GM21390 (cell line): ENCODE measurements at regions not wholly inside any gene's neighbourhood (a gene's known extent, or its start where the extent isn't known, plus 50 kb on each side); places are given as distances from the start of the nearest gene placed in this dataset.
"Not testable (repeated sequence)": the region's sequence is repeated elsewhere in the genome, so short reads cannot be mapped to it uniquely, and the experiment has no call there.

ENCODE experiments used
- ATAC-seq: cut with Tn5 transposase; IDR thresholded peaks from one replicate; pipeline ENCODE4 v1.9.1; 2021; ENCODE audit not compliant: unreplicated experiment

DNA sequence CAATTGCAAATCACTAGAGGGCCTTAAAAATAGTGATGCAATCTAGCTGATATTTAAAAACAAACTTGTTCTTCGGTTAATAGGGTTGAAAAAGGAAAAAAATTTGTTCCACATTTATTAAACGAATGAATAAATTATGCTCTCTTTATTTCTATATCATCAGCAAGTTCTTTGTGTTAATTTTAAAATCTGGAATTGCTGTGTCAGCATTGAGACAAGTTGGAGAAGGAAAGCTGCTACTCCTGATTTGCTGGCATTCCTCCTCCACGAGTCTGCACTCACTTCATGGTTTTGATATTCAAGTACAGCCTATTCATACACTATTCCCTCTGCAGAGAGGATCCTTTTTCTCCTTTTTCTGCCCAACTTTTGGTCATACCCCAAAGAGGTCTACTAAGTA lies 117.6 kb downstream of the MRPL39 start:
- no peak for ATAC-seq

DNA sequence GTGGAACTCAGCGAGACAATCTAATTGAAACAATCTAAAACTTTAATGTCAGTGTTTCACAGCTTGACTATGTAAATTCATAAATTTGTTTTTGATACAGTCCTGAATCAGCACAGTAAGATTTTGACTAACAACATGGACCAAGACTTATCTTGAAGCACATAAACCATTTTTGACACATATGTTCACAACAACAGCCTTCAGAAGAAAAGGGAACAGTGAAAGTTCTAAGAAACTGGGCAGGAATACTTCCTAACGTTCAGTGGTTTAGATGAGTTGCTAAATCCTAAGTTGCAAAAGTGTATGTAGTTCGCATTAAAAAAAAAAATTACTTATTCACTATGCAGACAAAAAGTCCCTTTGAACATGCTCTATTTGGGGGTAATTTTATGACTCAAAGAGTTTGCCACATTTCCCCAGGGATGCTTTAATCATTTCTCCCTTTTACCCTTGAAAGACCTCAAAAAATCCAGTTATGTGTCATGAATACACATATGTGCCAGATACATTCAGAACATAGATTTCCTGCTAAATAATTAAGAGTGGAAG lies 120.2 kb downstream of the MRPL39 start:
- peak; percentile 52 for ATAC-seq

DNA sequence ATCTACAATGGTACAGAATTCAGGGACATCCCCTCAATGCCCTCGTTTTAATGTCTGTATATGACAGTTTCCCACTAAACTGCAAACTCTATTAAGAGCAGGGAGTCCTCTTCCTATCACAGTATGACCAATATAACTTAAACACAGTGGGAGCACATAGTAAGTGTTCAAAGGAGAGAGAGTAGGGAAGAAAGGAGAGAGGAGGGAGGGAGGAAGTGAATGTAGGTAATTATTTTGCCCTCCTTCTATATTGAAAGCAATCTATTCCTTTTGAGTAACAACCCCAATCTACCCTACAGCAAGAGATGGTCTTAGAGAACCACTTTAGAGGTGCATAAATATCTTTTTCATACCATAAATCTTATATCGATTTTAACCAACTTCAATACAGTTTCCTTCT lies 121.4 kb downstream of the MRPL39 start:
- no peak for ATAC-seq

DNA sequence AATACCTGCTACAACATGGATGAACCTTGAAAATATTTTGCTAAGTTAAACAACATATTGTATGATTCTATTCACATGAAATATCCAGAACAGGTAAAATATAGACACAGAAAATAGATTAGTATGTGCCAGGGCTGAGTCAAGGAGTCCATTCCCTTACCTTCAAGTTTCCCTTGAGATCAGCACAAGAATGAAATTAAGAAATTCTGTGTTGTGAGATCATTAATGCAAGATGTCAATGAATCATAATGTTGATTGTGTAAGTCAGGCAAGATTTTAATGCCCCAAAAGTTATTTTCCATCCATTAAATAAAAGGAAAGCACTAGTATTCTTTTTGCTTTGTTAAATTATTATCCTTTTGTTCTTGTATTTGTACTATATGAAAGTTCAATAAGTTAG lies 139.4 kb downstream of the MRPL39 start:
- no peak for ATAC-seq

DNA sequence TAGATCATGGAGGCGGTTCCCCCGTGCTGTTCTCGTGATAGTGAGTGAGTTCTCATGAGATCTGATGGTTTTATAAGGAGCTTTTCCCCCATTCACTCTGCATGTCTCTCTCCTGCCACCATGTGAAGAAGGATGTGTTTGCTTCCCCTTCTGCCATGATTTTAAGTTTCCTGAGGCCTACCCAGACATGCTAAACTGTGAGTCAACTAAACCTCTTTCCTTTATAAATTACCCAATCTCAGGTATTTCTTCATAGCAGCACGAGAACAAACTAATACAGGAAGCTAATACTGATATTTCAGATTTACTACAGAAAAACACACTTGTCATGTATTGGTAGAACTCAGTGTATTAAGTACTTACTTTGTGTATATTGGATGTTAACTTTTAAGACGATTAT lies 140.2 kb downstream of the MRPL39 start:
- not testable (repeated sequence) for ATAC-seq

DNA sequence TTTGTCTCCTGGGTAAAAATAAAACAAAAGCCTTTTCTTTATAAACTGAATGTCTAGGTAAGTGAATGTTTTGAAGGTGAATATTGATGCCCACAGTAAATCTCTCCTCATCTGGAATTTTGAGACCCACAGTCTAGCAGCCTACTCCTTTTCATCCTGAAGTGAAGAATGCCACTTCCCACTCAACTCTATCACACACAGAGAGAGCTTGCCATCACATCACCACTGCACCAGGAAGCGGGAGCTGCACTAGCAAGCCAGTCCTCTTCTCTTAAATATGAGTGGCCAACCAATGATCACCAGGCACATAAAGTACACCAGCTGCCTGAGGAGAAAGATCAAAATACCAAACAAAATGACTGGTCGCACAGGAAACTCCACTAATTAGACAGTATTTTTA lies 140.8 kb downstream of the MRPL39 start:
- no peak for ATAC-seq

DNA sequence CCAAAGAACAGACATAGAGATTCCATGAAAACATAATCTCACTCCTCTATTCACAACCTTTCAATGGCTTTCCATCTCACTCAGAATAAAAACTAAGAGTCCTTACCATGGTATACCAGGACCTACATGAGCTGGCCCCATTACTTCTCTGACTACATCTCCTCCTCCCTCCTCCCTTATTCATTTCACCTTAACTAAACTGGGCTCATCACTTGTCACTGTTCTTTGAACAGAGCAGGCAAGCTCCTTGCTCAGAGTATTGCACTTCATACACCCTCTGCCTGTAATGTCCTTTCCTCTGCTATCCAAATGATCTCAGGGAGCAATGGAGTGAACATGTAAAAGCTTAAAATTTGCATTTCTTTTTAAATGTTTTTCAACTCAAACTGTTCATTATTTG lies 142.0 kb downstream of the MRPL39 start:
- ATAC-seq, result no peak

DNA sequence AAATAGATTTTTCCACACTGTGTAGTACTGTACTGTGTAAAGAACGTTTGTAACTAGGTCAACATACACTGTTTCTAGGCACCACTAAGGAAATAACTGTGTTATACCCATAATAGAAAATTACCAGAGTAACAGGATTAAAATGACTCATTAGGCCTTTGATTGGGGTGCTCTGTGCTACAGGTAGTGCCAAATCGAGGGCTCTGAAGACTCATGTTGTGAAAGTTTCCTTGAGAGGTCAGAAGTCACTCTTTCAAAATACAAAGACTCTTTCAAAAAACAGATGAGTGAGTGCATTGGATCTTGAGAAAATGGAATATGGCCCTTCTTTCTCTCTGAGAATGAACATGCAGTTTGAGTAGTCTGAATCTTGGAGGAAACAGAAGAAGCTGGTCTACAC lies 143.0 kb downstream of the MRPL39 start:
- ATAC-seq, result peak; percentile 53

DNA sequence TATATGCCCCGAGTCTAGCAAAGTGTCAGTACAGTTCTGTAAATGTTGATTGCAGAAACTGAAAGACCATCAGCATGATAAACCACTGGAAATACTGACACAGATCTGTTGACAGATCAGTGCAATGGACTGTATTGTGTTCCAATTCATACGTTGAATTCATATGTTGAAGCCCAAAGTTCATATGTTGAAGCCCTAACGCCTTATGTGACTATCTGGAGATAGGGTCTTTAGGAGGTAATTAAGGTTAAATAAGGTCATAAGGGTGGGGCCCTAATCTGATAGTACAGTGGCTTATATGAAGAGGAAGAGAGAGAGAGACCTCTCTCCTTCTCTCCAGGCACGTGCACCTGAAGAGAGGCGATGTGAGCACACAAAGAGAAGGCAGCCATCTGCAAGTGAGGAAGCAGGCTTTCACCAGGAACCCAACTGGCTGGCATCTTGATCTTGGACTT lies 144.7 kb downstream of the MRPL39 start:
- peak; percentile 55 for ATAC-seq

DNA sequence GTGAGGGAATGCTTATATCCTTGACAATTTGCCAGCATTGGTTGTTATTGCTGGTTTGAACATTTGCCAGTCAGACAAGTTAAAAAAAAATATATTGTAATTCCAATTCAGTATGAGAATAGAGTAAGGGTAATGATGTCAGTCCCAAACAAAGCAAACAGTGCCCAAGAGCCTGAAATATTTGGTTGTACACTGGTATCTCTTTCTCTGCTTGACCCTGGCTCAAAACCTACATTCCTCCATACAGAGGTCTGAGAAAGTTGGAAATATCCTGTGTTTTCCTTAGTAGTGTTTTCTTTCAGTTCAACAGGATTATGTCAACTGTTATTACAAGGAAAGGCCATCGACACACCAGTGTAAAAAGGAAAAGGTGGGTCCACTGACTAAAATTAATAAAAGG lies 145.6 kb downstream of the MRPL39 start:
- ATAC-seq, result no peak

DNA sequence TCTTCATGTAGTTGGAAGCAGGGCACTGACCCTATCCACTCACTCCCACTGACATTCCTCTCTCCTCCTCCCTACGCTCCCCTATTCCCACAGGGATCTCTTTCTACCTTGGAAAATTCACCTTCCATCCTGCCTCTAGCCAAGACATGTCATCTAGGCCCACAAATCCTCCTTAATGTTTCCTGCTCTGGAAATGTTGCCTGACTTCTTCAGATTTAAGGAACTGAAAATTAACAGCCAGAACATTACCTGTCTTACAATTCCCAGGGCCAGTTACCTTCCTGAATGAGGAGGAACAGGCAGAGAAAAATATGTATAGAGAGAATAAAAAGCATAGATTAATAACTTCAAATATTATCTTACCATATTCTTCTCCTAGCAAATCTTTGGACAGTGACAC lies 147.3 kb downstream of the MRPL39 start:
- ATAC-seq, result no peak

DNA sequence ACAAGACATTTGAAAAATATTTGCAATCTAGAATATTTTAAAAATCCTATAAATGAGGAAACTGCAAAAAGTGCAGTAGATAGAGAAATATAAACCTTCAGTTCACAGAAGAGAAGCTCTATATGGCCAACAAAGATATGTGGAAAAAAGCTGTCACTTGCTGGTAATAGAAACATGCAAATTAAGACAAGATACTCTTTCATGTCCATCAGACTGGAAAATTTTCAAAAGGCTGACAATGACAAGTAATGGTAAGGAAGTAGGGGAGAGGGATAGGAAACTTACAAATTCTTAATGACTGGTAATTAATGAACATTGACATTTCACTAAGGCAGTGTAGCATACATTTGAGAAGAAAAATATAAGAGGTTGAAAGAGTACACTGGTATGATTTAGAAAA lies 147.9 kb downstream of the MRPL39 start:
- no peak for ATAC-seq

DNA sequence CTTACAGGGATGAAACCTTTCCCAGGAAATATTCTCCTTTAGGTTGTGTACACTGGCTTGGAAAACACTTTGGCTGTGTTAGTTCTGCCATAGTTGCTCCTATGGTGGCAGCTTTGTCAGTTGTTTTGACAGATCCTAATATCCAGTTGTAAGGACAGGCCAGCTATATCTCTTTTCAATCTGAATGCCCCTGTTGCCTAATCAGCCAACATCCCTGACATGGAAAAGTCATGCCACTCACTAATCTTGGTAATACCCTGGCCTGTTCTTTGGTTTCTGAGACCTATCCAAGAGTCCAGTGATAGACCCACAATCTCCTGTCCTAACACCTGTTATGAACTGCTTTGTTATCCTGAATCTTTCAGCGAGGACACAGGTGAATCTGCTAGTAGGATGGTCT lies 148.8 kb downstream of the MRPL39 start:
- no peak for ATAC-seq

DNA sequence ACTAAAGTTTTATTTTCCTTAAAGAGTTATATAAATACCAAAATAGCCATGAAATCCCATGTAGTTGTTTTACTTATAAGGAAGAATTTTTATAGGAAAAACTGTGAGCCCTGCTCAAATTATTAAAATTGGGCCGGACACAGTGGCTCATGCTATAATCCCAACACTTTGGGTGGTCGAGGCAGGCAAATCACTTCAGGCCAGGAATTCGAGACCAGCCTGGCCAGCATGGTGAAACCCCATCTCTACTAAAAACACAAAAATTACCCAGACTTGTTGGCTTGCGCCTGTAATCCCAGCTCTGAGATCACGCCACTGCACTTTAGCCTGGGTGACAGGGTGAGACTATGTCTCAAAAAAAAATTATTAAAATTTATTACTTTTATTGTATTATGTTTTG lies 149.3 kb downstream of the MRPL39 start:
- ATAC-seq, result no peak

DNA sequence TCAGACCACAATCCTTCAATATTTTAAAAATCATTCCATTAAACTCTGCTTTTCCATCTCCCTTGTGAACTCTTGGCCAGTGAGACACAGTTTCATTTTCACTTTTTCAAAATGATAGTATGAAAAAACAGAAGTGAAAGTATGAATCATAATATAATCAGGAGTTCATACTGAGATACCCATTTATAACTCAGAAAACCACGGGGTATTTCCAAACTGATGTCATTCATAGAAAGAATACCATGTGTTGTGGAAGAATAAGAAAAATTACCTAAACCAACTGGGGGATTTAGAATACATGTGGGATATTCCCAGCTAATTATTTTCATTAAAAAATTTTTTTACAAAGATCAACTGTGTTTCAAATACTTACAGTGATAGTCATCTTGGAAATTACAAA lies 149.9 kb downstream of the MRPL39 start:
- ATAC-seq, result peak; percentile 57

DNA sequence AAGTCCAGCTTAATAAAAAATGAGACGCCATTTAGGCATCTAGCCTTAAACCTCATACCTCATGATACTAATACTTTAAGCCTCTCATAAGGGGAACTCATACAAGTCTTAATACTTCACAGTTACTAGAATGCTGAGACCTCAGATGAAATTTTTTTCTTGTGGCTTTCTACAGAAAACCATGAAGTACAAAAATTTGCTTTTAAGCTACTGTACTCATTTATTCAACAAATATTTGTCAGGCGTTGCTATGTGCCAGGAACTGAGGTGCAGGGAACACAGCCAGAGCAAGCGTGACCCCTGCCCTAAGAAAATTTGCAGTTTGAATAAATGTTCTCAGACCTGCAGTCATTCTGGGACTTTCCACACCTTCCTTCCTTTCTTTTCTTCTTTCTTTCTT lies 150.6 kb downstream of the MRPL39 start:
- peak; percentile 38 for ATAC-seq

DNA sequence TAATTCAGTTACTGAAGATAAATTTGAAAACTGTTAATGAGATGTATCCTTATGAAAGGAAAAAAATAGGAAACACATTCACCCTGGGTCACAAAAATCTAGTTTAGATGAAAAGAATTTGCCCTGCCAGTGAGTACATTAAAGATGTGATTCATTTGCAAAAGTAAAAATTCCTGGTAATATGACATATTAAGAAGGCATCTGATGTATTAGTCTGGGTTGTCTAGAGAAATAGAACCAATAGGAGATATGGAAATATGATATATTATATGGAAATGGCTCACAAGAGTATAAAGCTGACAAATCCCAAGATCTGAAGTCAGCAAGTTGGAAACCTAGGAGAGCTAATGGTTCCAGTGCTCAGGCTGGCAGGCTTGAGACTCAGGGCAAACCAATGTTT lies 153.8 kb downstream of the MRPL39 start:
- no peak for ATAC-seq

DNA sequence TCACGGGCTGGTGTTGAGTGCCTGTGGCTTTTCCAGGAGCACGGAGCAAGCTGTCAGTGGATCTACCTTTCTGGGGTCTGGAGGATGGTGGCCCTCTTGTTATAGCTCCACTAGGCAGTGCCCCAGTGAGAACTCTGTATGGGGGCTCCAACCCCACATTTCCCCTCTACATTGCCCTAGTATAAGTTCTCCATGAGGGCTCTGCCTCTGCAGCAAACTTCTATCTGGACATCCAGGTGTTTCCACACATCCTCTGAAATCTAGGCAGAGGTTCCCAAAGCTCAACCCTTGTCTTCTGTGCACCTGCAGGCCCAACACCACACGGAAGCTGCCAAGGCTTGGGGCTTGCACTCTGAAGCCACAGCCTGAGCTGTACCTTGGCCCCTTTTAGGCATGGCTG lies 157.3 kb downstream of the MRPL39 start:
- ATAC-seq, result no peak

DNA sequence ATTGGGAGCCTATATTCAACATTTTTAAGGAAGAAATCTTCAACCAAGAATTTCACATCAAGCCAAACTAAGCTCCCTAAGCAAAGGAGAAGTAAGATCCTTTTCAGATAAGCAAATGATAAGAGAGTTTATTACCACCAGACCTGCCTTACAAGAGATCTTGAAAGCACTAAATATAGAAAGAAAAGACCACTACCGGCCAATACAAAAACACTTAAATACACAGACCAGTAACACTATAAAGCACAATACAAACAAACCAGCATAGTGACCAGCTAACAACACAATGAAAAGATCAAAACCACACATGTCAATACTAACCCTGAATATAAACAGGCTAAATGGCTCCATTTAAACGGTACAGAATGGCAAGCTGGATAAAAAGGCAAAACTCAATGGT lies 165.4 kb downstream of the MRPL39 start:
- no peak for ATAC-seq

DNA sequence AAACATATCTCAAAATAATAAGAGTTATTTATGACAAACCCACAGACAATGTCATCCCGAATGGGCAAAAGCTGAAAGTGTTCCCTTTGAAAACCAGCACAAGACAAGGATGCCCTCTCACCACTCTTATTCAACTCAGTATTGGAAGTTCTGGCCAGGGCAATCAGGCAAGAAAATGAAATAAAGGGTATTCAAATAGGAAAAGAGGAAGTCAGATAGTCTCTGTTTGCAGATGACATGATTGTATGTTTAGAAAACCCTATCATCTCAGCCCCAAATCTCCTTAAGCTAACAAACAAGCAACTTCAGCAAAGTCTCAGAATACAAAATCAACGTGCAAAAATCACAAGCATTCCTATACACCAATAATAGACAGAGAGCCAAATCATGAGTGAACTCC lies 169.8 kb downstream of the MRPL39 start:
- not testable (repeated sequence) for ATAC-seq

DNA sequence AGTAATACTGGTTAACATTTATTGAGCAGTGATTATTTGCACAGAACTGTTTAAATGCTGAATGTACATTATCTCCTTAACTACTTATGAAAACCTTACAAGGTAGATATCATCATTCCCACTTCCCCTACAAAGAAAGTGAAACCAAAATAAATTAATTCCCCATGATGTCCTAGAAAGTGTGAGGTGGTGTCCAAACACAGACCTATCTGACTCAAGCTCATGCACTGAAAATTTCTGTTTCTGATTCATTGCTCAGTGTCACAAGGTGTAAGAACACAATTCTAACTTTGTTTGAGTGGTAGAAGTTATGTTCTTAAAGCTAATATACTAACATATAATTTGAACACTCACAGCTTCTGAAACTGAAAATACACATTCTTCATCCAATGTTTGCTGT lies 178.7 kb downstream of the MRPL39 start:
- ATAC-seq, result peak; percentile 51

DNA sequence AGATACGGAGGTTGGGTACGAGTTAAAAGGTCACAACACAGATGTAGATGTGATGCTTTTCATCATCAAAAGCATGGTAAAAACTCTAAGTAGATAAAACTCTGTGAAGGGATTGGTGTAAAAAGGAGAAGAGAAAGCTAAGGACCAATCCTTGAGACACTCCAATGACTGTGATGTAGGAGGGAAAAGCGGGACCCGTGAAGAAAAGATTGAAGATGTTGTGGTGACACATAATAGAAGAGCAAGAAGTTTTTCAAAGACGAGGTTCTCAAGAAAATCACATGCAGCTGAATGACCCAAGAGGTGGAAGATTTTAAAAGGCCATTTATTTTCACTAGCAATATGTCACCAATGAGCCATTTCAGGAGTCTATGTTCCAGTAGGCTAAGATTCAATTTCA lies 179.5 kb downstream of the MRPL39 start:
- no peak for ATAC-seq

DNA sequence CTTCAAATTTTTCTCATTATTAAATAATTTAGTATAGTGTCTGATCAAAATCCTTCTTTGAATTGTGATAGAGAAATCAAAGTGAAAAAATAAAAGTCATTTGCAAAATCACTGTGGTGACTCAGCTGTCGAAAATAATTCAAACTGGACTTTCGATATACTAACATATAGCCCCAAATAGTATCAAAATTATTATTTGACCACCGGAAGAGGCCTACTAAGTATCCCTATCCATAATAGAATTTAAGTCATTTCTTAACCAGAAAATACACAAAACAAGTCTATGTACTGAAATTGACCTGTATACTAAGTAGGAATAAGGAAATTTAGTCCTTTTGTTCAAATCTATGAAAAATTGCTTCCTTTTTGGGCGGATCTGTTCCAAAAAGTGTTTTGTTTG lies 180.7 kb downstream of the MRPL39 start:
- no peak for ATAC-seq

DNA sequence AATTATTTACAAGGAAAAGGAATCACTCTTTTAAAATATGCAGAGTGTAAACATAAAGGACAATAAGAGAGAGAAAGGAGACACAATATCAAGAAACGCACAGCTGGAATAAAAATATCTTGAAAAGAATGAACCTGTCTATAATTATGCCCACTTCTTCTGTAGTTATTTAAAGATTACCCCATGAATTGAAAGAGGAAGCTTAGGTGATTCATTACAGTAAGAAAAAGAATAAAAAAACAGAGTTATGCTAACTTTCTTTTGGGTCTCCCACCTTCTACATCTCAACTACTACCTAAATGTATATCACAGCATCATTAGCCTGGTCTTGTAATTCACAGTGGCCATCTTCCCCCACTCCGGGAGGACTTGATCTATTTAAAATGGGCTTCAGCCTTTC lies 182.1 kb downstream of the MRPL39 start:
- no peak for ATAC-seq
